ENCODE measurements at regions not wholly inside any gene's neighbourhood (a gene's known extent, or its start where the extent isn't known, plus 50 kb on each side); places are given as distances from the start of the nearest gene placed in this dataset.
"Not testable (repeated sequence)": the region's sequence is repeated elsewhere in the genome, so short reads cannot be mapped to it uniquely, and the experiment has no call there.

- DNase-seq, result peak; percentile 85
These were observed 78.0 kb upstream of the ATP5PO start for GRCh38 chr21:33993286-33994231.

DNA sequence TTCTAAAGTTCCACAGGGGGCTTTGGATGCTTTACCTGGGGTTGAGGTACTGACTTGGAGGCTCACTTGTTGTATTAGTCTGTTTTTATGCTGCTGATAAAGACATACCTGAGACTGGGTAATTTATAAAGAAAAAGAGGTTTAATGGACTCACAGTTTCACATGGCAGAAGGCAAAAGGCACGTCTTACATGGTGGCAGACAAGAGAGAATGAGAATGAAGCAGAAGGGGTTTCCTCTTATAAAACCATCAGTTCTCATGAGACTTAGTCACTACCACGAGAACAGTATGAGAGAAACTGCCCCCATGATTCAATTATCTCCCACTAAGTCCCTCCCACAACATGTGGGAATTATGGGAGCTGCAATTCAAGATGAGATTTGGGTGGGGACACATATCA is 76.8 kb upstream of the ATP5PO start:
- not testable (repeated sequence) for DNase-seq

DNA sequence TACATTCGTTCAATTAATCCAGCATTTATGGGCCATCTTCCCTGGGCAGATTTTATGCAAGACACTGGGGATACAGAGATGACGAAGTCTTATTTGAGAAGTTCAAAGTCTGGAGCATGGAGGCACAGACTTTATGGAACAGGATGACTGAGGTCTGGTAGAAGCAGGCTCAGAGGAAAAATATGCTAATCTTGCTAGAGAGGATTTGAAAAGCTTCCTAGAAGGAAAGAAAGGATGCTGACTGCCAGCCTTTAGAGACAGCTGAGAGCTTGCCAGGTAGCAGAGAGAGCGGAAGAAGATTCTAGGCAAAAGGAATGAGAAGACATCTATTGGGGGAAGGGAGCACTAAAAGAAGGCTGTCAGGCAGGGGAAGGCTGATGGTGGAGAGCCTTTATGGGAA is 75.5 kb upstream of the ATP5PO start:
- DNase-seq, result no peak

DNA sequence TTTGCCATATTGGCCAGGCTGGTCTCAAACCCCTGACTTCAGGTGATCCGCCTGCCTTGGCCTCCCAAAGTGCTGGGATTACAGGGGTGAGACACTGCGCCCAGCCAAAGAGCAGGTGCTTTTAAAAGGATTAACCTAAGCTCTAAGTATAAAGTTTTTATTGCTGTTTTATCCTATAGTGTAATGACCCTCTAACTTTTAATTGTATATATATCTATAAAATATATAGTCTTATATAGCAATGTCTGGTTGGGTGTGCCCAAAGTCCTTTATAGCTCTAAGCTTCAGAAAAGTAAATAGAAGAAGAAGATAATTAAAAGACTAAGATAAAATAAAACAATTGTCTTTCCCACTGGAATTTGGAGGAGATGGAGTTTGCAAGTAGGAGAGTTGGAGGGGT is 73.8 kb upstream of the ATP5PO start:
- DNase-seq, result no peak

GRCh38 chr21:33988237-33989017 is 72.8 kb upstream of the ATP5PO start:
- no peak for DNase-seq

GRCh38 chr21:33987461-33987860 is 71.9 kb upstream of the ATP5PO start:
- no peak for DNase-seq

- DNase-seq, result no peak
These were observed 69.8 kb upstream of the ATP5PO start for GRCh38 chr21:33985117-33986050.

DNA sequence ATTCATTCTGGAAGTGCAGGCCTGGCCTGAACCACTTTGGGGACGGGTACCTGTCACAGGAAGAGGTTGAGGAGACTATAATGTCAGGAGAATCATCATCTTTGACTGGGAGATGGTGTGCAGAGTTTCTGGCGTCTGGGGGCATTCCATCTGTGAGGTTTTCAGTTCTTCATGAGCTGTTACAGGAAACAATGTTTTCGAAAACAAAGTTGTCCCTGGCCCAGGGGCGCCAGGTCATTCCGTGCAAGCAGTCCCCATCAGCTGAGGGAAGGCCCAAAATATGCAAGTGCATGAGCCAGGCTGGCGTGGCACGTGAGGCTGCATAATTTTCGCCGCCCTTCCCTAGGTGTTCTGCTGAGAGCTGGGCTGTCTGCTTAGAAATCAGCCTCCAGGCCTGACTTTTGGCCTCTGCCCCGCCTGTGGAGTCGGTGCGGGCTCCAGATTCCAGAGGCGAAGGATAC is 68.4 kb upstream of the ATP5PO start:
- no peak for DNase-seq

GRCh38 chr21:33981391-33982101 is 65.9 kb upstream of the ATP5PO start:
- DNase-seq, result no peak

- DNase-seq, result no peak
These were observed 64.8 kb upstream of the ATP5PO start for GRCh38 chr21:33980276-33980916.

DNA sequence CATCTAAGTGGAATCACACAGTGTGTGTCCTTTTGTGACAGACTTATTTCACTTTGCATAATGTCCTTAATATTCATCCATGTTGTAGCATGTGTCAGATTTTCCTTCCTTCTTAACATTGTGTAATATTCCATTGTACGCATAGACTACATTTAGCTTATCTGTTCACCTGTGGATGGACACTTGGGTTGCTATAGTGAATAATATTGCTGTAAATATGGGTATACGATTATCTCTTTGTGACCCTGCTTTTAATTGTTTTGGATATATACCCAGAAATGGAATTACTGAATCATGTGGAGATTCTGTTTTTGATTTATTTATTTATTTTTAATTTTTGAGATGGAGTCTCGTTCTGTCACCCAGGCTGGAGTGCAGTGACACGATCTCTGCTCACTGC is 63.0 kb upstream of the ATP5PO start:
- no peak for DNase-seq

GRCh38 chr21:33977721-33978369 is 62.2 kb upstream of the ATP5PO start:
- DNase-seq, result no peak

GRCh38 chr21:33977017-33977720 is 61.6 kb upstream of the ATP5PO start:
- DNase-seq, result no peak

DNA sequence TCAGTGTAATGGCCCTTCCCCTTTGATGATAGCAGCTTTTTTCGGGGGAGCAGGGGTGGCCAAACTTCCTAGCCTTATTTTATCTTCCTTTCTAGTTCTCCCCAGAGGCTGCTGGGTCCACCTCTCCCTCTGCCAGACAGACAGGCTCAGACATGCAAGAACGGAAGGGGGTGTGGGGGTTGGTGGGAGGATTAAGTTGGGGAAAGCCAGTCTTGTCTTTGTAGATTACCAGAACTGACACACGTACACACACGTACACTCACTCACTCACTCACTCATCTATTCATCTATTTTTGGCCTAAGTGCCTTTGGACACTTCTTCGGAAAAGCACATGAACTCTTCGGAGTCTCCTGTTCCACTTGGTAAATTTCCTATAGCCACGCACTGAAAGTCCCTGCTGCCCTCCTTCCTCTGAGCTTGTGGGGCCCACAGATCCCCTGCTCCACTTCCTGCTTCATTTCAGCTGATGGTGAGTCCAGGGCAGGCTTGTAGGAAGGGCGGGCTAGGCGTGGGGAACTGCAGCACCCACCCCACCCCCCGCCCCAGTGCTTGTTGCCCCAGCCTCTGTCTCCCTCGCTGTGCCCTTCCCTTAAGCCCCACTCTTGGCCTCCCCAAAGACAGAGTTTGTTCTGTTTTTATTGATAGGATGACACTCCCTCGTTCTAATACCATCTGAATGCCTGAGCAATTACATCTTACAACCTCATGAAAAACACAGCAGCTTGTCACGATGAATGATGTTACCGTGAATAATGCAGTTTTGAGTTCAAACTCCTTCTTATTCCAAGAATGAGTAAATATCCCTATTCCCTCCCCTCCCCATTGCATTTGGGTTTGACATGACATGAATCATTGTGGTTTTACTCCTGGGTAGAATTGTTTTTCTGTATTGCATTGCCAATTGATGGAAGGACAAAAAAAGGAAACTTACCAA is 60.7 kb upstream of the ATP5PO start:
- peak; percentile 48 for DNase-seq

- DNase-seq, result peak; percentile 34
These were observed 60.0 kb upstream of the ATP5PO start for GRCh38 chr21:33975548-33976081.

DNA sequence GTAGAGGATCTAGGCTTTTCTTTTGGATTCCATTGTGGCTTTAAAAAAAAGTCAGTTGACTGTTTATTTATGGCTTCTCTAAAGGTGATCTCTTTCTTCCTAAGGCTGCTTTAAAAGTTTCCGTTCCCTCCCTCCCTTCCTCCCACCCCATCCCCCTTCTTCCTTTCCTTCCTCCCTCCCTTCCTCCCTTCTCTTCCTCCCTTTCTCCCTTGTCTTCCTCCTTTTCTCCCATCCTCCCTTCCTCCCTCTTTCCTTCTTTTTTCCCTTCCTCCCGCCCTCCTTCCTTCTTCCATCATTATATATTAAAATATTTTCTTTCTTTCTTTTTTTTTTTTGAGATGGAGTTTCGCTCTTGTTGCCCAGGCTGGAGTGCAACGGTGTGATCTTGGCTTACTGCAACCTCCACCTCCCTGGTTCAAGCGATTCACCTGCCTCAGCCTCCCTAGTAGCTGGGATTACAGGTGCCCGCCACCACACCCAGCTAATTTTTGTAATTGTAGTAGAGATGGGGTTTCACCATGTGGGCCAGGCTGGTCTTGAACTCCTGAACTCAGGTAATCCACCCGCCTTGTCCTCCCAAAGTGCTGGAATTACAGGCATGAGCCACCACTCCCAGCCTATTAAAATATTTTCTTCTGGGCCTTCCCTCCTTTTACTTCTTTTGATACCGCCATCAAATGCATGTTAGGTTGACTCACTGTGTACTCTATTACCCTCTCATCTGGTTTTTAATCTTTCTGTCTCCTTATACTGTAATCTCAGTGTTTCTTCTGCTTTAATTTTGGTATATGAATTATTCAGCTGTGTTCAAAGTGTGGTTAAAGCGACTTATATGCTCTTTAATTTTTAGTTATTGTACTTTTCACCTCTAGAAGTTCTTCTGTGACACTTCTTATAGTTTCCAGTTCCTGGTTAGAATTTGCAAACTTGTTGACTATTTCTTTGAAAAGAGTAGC is 59.2 kb upstream of the ATP5PO start:
- no peak for DNase-seq

- no peak for DNase-seq
These were observed 57.7 kb upstream of the ATP5PO start for GRCh38 chr21:33973268-33973667.

- no peak for DNase-seq
These were observed 56.9 kb upstream of the ATP5PO start for GRCh38 chr21:33972539-33972938.

Data from GF-D8 (cell line).